A172 (cell line): ENCODE measurements at regions not wholly inside any gene's neighbourhood (a gene's known extent, or its start where the extent isn't known, plus 50 kb on each side); places are given as distances from the start of the nearest gene placed in this dataset.

Experiments
- DNase-seq: peaks from one replicate; pipeline ENCODE4 v3.0.0-alpha.2; 2015; ENCODE audit warnings: low spot score

DNA sequence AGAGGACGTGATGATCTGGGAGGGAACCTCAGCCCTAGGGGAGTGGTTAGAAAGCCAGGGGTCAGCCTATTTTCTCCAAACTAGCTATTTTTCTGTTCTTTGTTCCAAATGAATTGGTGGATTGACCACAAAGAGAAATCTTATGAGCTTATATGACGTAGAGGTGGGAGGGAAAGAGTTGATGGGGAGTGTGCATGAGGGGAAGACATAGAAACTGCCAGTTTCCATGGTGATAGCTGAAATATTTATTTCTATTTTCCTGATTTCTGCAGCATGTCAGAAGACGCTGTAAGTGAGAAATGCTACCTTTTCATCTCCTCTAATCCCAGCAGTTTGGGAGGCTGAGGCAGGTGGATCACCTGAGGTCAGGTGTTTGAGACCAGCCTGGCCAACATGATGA lies 51.4 kb upstream of the CISTR start:
- DNase-seq, result no peak

GRCh38 chr12:53803703-53804102 lies 51.9 kb upstream of the CISTR start:
- DNase-seq, result no peak

DNA sequence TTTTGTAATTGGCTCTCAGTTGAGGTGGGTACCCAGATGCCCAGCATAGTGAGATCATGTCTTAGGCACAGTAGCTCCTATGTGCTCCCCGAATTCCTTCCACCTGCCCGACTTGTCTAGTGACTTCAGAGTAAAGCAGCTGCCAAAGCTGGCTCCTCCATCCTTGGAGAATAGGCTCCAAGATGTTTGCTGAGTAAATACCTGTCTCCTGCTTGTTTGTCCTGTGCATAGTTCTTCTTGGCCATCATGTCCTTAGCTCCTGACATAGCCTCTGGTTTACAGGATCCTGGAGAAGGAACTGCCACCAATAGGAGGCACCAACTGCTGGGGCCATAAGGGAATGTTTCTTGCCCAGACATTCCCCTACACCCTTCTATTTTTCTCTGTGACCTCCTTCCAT lies 52.6 kb upstream of the CISTR start:
- DNase-seq, result no peak

DNA sequence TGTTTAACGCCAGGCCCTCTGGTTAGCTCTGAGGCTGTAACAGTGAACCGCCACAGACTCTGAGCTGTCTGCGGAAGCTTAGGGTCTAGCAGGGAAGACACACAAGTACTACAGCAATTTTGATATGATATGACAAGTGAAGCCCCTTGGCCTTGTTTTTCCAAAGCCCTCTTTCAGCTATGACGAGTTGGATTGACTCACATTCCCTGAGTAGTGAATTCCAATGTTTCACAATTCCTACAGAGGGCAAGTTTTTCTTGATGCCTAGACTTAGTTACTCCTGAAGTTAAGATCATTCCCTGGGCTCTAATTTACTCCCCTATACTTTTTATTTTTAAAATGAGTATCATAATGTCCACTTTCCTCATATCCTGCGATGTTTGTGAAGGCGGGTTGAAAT lies 53.3 kb upstream of the CISTR start:
- no peak for DNase-seq

GRCh38 chr12:53805791-53806190 lies 54.0 kb upstream of the CISTR start:
- DNase-seq, result no peak

- peak; percentile 49 for DNase-seq
Observed at GRCh38 chr12:53806721-53807120, 54.9 kb upstream of the CISTR start.

DNA sequence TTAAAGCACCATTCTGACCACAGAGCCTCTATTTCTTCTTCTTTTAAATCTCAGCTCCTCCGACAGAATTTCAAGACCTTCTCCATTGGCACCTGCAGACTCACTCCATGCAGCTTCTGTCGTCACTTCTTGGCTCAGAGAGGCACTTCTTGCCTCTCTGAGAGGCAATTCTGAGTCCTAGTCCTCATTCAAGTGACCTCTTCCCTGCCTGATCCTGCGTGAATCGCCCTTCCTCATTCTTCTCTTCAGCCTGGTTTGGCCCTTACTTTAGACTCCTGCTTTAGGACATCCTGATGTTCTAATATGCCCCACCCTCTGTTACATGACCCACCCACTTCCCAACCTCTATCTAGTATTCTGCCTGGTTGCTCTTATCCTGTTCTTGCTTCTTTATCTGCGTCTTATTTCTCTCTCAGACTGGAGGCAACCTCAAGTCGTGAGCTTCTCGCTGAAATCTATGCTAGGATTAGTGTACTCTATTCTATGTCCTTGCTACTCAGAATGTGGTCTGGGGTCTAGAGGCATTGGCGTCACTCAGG lies 55.6 kb upstream of the CISTR start:
- DNase-seq, result no peak

DNA sequence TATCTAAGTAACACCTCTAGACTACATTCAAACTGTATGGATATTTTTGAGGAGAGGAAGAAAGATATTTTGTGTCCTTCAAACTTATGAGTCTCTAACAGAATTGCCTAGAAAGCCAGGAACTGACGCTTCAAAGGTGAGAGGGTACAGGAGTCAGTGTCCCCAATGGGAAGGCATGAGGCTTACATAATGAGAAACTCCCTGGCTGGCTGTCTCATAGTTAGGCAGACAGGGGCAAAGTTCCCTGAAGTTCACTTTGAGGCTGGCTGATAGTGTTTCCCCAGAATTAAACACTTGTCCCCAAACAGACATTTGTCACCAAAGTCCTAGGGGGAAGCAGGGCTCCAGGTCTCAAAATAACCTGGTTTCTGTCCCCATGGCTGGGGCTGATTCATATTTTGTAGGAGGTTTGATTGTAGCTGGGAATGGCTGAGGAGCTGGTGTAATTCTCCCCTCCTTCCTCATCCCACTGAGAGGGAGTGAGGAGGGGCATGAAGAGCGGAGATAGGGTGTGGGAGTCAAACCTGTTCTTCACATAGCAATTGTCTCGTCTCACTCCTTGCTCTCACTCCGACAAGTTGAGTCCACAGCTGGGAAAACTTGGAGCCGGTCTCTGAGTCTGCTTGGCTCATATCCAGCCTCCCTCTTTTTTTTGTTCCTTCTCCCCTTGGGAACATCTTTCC lies 56.4 kb upstream of the CISTR start:
- no peak for DNase-seq

- no peak for DNase-seq
Observed at GRCh38 chr12:53809005-53809404, 57.2 kb upstream of the CISTR start.

DNA sequence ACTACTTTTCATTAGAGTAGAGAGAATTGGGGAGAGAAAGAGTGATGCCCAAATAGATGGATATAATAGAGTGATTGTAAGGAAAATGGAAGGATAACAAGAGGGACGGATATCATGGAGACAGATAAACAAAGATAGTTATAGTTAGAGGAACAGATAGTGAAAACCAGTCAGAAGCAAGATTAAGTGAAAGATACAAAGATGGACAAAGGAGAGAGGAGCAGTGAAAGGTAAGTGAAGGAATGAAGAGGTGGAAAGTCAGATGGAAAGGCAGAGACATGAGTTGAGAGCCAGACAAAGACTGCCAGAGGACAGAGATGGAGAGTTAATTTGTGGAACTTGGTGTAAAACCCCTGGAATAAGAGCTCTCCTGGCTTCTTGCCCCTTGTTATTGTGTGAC lies 59.2 kb upstream of the CISTR start:
- DNase-seq, result no peak

- no peak for DNase-seq
Observed at GRCh38 chr12:53811606-53812005, 59.8 kb upstream of the CISTR start.

- no peak for DNase-seq
Observed at GRCh38 chr12:53816360-53817020, 64.7 kb upstream of the CISTR start.

DNA sequence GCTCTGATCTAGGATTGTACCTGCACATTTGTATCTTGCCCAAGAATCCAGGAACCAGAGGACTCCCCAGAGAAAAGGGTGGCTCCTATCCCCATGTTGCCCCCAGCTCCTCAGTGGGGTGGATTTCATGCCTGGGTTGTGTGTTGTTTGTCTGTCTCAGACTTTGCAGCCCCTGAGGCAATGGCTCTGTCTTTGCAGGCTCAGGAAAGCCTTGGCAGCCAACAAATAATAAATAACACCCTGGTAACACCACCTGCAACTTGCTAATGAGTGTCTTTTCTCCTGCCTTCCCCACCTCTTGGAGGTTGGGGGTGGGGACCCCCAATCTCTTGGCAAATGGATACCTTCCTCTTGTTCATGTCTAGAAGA lies 65.2 kb upstream of the CISTR start:
- DNase-seq, result no peak

- DNase-seq, result peak; percentile 83
Observed at GRCh38 chr12:53820514-53821306, 68.9 kb upstream of the CISTR start.

- no peak for DNase-seq
Observed at GRCh38 chr12:53824001-53824712, 72.4 kb upstream of the CISTR start.

DNA sequence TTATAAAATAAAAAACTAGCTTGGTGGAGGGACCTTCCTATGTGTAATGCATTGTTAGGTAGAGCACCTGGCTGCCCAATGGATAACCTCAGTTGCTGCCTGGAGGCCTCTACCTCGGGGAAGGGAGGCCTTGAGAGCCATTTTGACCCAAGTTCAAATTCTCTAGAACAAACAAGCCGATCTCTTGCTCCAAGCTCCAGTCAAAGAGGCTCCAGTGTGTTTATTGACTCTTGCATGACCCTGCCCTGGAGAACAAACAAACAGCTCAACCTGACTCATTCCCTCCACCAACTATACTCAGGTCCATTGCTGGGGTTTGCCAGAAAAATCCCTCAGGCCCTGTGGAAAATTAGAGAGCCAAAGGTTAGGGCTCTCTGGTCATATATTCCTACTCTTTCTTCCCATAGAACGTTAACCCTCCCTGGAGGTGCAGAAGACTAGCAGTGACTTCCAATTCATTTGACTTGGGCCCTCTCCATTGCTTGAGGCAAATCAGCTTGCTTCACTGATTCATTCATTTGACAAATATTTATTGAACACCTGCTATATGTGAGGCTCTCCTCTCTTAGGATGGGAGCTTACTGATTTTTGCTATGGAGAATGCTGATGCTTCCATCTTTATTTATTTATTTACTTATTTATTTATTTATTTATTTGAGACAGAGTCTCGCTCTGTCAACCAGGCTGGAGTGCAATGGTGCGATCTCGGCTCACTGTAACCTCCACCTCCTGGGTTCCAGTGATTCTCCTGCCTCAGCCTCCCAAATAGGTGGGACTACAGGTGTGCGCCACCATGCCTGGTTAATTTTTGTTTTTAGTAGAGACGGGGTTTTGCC lies 73.7 kb upstream of the CISTR start:
- peak; percentile 42 for DNase-seq

GRCh38 chr12:53827306-53827705 lies 75.5 kb upstream of the CISTR start:
- no peak for DNase-seq

- peak; percentile 19 for DNase-seq
Observed at GRCh38 chr12:53828598-53828997, 76.8 kb upstream of the CISTR start.

- no peak for DNase-seq
Observed at GRCh38 chr12:53829130-53829819, 77.5 kb upstream of the CISTR start.

- DNase-seq, result no peak
Observed at GRCh38 chr12:53830631-53831030, 78.9 kb upstream of the CISTR start.
